ENCODE measurements at regions not wholly inside any gene's neighbourhood (a gene's known extent, or its start where the extent isn't known, plus 50 kb on each side); places are given as distances from the start of the nearest gene placed in this dataset.

- TF ChIP-seq CTCF (IDR thresholded peaks at IDR 0.05; ENCODE audit: poor library complexity, severe bottlenecking) (no peak), POLR2AphosphoS5 (IDR thresholded peaks at IDR 0.05) (no peak)
Observed at GRCh38 chr5:165423697-165424299, 1918.4 kb downstream of the MAT2B start.
